GM12872 (cell line): ENCODE measurements at regions not wholly inside any gene's neighbourhood (a gene's known extent, or its start where the extent isn't known, plus 50 kb on each side); places are given as distances from the start of the nearest gene placed in this dataset.

Experiments used
- CTCF ChIP-seq: IDR thresholded peaks from 3 replicates; pipeline ENCODE4 v1.5.1; 2011; ENCODE audit warnings: low read depth, mild to moderate bottlenecking, low read length, moderate library complexity; ENCODE audit not compliant: insufficient read depth

GRCh38 chr10:55141892-55142291, 340.9 kb upstream of the PCDH15 start:
- no peak for TF ChIP-seq CTCF

- no peak for TF ChIP-seq CTCF
Measured at GRCh38 chr10:55137063-55137462, 336.0 kb upstream of the PCDH15 start.

- TF ChIP-seq CTCF = no peak
Measured at GRCh38 chr10:55104738-55105137, 303.7 kb upstream of the PCDH15 start.

GRCh38 chr10:55098452-55098851, 297.4 kb upstream of the PCDH15 start:
- no peak for TF ChIP-seq CTCF

- peak; percentile 55 for TF ChIP-seq CTCF
Measured at GRCh38 chr10:55091691-55092328, 290.8 kb upstream of the PCDH15 start.

- no peak for TF ChIP-seq CTCF
Measured at GRCh38 chr10:55078121-55078520, 277.1 kb upstream of the PCDH15 start.

GRCh38 chr10:55065185-55065584, 264.2 kb upstream of the PCDH15 start:
- TF ChIP-seq CTCF = no peak

- TF ChIP-seq CTCF = no peak
Measured at GRCh38 chr10:55063811-55064210, 262.8 kb upstream of the PCDH15 start.
